ENCODE measurements at regions not wholly inside any gene's neighbourhood (a gene's known extent, or its start where the extent isn't known, plus 50 kb on each side); places are given as distances from the start of the nearest gene placed in this dataset.

GRCh38 chr13:59016250-59016649, 1147.5 kb downstream of the DIAPH3 start:
- TF ChIP-seq CTCF (conservative IDR thresholded peaks at IDR 0.05) (no peak), EZH2 (IDR thresholded peaks at IDR 0.05; ENCODE audit: low read depth) (no peak)
